ENCODE measurements at regions not wholly inside any gene's neighbourhood (a gene's known extent, or its start where the extent isn't known, plus 50 kb on each side); places are given as distances from the start of the nearest gene placed in this dataset.
"Not testable (repeated sequence)": the region's sequence is repeated elsewhere in the genome, so short reads cannot be mapped to it uniquely, and the experiment has no call there.

GRCh38 chr2:208686665-208687064 is 280.1 kb downstream of the PTH2R start:
- no peak for ATAC-seq
- TF ChIP-seq STAT1 (IDR thresholded peaks at IDR 0.05; ENCODE audit: unreplicated experiment) (no peak), ZNF462 (CRISPR knock-in tag; IDR thresholded peaks at IDR 0.05) (no peak), JUNB (IDR thresholded peaks at IDR 0.05; ENCODE audit: unreplicated experiment) (no peak), CREB1 (CRISPR knock-in tag; IDR thresholded peaks at IDR 0.05; ENCODE audit: low read depth) (no peak), REST (IDR thresholded peaks at IDR 0.05; ENCODE audit: unreplicated experiment) (no peak), EZH2phosphoT487 (IDR thresholded peaks at IDR 0.05; ENCODE audit: unreplicated experiment) (no peak), NANOG (IDR thresholded peaks at IDR 0.05; ENCODE audit: borderline replicate concordance) (no peak), EZH2 (IDR thresholded peaks at IDR 0.05; ENCODE audit: low read depth, unreplicated experiment) (no peak), ZNF331 (CRISPR knock-in tag; IDR thresholded peaks at IDR 0.05; ENCODE audit: low read depth) (no peak), ZNF114 (CRISPR knock-in tag; IDR thresholded peaks at IDR 0.05) (no peak)
- TF ChIP-seq, protein P1, sequence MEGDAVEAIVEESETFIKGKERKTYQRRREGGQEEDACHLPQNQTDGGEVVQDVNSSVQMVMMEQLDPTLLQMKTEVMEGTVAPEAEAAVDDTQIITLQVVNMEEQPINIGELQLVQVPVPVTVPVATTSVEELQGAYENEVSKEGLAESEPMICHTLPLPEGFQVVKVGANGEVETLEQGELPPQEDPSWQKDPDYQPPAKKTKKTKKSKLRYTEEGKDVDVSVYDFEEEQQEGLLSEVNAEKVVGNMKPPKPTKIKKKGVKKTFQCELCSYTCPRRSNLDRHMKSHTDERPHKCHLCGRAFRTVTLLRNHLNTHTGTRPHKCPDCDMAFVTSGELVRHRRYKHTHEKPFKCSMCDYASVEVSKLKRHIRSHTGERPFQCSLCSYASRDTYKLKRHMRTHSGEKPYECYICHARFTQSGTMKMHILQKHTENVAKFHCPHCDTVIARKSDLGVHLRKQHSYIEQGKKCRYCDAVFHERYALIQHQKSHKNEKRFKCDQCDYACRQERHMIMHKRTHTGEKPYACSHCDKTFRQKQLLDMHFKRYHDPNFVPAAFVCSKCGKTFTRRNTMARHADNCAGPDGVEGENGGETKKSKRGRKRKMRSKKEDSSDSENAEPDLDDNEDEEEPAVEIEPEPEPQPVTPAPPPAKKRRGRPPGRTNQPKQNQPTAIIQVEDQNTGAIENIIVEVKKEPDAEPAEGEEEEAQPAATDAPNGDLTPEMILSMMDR (conservative IDR thresholded peaks at IDR 0.05; ENCODE audit: low read depth in 2 of 2), result no peak
- H3K4me3 Mint-ChIP-seq, result no peak overlapping the region

GRCh38 chr2:208687720-208688119 is 281.1 kb downstream of the PTH2R start:
- not testable (repeated sequence) for ATAC-seq; H3K4me2 ChIP-seq; H3K27ac Mint-ChIP-seq; H2AFZ ChIP-seq; H3K79me2 ChIP-seq (replicated peaks; ENCODE audit: insufficient read depth); H3K27me3 ChIP-seq (ENCODE audit: insufficient read depth); H4K20me1 ChIP-seq (replicated peaks; ENCODE audit: insufficient read depth); H3K4me1 Mint-ChIP-seq; H3F3A ChIP-seq (replicated peaks; ENCODE audit: low read depth); DNase-seq (ENCODE audit: low spot score); H3K4me3 Mint-ChIP-seq; H3K4me3 ChIP-seq; H3K4me1 ChIP-seq (ENCODE audit: insufficient read depth); H3K27ac ChIP-seq (ENCODE audit: low read depth); H3K27me3 Mint-ChIP-seq (ENCODE audit: insufficient read depth, low read depth, poor library complexity); H3K36me3 ChIP-seq (ENCODE audit: insufficient read depth); H3K9me2 ChIP-seq (ENCODE audit: insufficient read depth)
- Mint-ChIP-seq H3K9me3 (peaks cover 28% of the 10 kb centered on the region), H3K36me3 (ENCODE audit: low read depth) (peaks cover 17% of the 10 kb centered on the region; the same call in 2 of the 3 replicates)

More at GRCh38 chr2:208686665-208687064, 280.1 kb downstream of the PTH2R start:
- no peak overlapping the region for H3K4me3 ChIP-seq
- no peak overlapping the region for H3K4me2 ChIP-seq
- no peaks in the 10 kb centered on the region for H4K20me1 ChIP-seq (replicated peaks; ENCODE audit: insufficient read depth)
- Mint-ChIP-seq H3K36me3 (ENCODE audit: low read depth) (peaks cover 18% of the 10 kb centered on the region; the same call in 2 of the 3 replicates), H3K4me1 (no peaks in the 10 kb centered on the region), H3K27ac (no peak overlapping the region), H3K9me3 (peaks cover 34% of the 10 kb centered on the region), H3K27me3 (ENCODE audit: insufficient read depth, low read depth, poor library complexity) (peaks cover 1% of the 10 kb centered on the region)
- no peak for DNase-seq (ENCODE audit: low spot score)
- no peaks in the 10 kb centered on the region for H3F3A ChIP-seq (replicated peaks; ENCODE audit: low read depth)
- no peaks in the 10 kb centered on the region for H3K79me2 ChIP-seq (replicated peaks; ENCODE audit: insufficient read depth)
- 0 out of 2 replicates have a peak, but pooled peaks cover 5% of the 10 kb centered on the region for H3K9me2 ChIP-seq (ENCODE audit: insufficient read depth)
- H3K4me1 ChIP-seq (ENCODE audit: insufficient read depth), result no peaks in the 10 kb centered on the region
- 0 out of 2 replicates have a peak, but pooled peaks cover 5% of the 10 kb centered on the region for H3K36me3 ChIP-seq (ENCODE audit: insufficient read depth)
- no peak overlapping the region for H2AFZ ChIP-seq
- H3K27ac ChIP-seq (ENCODE audit: low read depth), result no peak overlapping the region
- H3K27me3 ChIP-seq (ENCODE audit: insufficient read depth), result no peaks in the 10 kb centered on the region
